CD4-positive, alpha-beta T cell treated with Interleukin-6 at 100 ng/mL for 8 hours (primary cell): ENCODE measurements at regions not wholly inside any gene's neighbourhood (a gene's known extent, or its start where the extent isn't known, plus 50 kb on each side); places are given as distances from the start of the nearest gene placed in this dataset.

Experiments used
- DNase-seq: peaks from one replicate; pipeline ENCODE4 v3.0.0-alpha.2; 2020; ENCODE audit warnings: mixed read lengths, low spot score

DNA sequence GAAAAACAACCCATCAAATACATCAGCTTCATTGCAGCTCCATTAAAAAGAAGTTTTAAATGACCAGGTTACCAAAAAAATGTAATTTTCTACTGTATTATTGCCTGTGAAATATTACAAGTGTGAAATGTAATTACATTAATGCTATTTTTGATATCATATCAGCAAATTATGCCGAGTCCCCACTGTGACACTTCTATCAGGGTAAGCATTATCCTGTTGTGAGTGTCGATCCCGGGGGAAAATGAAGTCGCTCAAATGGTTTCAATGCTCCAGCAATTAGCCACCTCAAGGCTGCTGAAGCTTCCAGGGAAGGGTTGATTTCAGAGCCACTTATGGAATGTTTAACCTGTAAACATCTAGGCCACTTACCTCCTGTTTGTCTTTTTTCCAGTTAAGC lies 70.4 kb downstream of the RCN1 start:
- DNase-seq: no peak

- DNase-seq: no peak
These were observed 71.5 kb downstream of the RCN1 start for GRCh38 chr11:32162351-32162750.

DNA sequence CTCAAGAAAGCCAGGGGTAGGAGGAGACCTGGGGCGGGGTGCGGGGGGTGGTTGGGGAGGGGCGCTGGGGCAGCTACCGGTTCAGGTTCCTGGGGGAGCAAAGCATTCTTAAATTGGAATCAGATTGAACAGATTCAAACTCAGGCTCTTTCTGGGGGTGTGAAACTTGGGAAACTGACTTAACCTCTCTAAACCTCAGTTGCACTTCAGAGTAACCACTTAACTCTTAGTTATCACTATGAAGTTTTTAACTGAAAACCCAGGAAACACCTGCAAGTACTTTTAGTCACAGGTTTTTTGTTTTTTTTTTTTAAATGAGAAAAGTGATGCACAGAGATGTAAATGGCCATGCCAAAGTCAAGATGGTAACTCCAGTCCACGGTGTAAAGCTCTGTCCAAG lies 72.0 kb downstream of the RCN1 start:
- no peak for DNase-seq

GRCh38 chr11:32163557-32163956 lies 72.7 kb downstream of the RCN1 start:
- DNase-seq: no peak

DNA sequence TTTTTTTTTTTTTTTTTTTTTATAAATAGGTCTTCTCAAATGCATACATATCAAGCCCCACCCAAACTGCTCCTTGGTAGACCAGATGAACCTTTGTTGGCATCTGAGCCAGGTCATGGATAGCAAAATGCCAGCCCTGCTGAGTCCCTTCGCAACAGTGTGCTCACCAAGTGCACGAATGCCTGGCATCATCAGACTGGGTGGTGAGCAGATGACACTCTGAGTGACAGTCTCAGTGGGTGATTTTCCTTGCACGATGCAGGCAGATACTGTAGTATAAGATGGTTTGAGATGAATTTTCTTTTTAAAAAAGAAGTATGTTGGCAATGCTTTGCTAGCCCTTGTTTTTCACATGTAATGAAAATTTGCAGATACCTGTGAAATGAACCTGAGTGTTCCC lies 74.0 kb downstream of the RCN1 start:
- no peak for DNase-seq

DNA sequence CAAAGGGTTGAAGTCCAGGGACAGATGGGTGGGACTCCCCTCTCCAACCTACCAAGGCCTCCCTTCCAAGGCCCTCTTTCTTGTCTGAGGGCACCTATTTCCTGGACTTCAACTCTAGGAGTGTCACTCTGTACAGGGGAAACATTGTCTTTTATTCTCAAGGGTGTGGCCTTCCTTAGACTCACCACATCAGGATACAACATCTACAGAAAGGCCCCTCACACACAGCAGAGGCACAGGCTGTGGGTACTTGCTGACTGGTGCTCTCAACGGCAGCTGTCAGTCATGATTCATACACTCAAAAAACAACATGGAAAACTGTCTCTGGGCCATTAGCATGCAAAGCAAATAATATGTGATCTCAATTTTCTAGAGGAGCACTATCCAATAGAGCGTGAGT lies 78.0 kb downstream of the RCN1 start:
- DNase-seq: no peak

DNA sequence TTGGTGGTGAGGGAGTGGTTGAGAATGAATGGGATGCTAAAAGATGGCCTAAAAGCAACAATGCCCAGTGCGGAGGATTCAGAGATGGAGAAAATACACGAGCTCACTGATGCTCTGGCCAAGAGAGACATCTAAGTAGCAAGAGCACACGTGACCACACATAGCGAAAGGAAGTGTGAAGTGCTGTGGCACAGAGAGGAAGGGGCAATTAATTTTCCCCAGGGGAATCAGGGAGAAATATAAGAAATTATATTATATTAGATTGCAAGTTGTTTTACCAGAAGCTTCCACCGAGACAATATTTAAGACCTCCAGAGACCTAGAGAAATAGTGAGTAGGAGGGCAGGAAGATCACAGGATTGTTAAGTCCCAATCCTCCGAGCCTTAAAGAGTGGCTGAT lies 80.6 kb downstream of the RCN1 start:
- DNase-seq: no peak

GRCh38 chr11:32172041-32172847 lies 81.4 kb downstream of the RCN1 start:
- DNase-seq: no peak

DNA sequence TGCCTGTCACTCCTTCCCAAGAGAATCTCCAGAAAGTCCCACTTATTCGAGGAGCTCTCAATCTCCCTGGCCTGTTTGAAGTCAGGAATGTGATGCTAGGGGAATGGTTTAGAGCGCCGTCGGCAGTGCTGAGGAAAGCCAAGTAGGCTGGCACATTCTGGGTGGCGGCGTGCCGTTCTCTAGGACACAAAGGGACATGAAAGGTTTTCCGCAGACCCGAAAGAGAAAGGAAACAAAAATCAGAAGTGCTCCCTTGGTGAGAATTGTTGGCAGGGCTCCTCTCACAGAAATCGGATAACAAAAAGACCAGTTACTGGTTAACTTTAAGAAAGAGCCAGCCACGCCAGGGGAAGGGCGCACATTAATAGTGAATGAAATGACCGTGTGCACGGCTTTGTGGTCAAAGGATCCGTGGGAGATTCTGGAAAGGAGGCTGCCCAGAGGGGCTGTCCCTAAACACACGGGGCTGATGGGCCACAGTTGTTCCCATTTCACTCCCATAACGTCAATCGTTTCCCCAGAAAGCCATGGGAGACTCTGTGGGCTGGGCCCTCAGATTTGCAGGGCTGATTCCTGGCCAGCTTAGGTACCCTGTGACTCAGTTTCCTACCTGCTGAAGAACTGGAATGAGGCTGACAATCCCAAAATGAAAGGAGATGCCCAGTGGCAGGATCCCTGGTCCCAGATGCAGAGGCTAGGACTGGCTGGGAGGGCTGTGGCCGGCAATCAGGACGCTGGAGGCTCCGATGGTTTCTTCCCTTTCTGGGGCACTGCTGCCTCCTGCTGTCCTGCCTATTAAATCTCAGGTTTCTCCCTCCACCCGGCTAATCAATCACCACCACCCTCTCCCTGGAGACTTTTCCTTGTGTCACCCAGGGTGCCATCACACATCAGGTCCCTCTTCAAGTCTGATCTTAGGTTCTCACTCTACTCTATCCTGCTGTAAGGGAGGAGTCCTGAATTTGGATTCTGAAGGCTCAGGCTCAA lies 82.3 kb downstream of the RCN1 start:
- DNase-seq: no peak

GRCh38 chr11:32173977-32174376 lies 83.1 kb downstream of the RCN1 start:
- no peak for DNase-seq

DNA sequence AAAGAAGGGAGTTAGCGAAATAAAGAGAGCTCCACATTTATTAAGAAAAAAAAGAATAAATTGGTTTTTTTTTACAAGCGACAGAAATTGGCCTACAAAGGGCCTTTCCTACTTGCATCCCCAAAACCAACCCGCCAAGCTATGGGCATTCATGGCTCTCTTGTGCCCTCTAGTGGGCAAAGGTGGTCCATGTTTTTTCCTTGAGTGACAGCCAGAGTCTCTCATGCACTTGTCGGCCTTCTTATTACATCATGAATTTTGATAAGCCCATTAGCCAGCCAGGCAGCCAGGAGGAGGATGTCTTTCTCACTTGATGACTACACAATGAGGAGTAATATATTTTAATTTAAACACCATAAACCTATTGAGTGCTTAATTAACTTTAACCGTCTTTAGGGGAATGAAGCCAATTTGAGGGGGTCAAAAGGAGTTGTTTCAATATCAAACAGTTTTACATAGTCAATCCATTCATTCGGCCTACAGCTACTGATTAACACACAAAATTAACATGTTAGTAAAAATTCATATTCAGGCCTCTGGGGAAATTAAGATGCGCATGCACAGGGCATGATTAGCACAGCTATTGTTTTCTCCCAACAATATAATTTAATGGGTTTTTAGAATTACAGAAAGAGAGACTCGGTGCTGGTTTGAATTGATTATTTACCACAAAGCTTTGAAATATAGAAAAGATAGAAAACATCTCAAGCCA lies 85.5 kb downstream of the RCN1 start:
- DNase-seq: peak; percentile 80

- DNase-seq: no peak
These were observed 87.8 kb downstream of the RCN1 start for GRCh38 chr11:32178692-32179091.

- no peak for DNase-seq
These were observed 92.6 kb downstream of the RCN1 start for GRCh38 chr11:32183512-32183911.

- DNase-seq: no peak
These were observed 93.3 kb downstream of the RCN1 start for GRCh38 chr11:32184041-32184722.

DNA sequence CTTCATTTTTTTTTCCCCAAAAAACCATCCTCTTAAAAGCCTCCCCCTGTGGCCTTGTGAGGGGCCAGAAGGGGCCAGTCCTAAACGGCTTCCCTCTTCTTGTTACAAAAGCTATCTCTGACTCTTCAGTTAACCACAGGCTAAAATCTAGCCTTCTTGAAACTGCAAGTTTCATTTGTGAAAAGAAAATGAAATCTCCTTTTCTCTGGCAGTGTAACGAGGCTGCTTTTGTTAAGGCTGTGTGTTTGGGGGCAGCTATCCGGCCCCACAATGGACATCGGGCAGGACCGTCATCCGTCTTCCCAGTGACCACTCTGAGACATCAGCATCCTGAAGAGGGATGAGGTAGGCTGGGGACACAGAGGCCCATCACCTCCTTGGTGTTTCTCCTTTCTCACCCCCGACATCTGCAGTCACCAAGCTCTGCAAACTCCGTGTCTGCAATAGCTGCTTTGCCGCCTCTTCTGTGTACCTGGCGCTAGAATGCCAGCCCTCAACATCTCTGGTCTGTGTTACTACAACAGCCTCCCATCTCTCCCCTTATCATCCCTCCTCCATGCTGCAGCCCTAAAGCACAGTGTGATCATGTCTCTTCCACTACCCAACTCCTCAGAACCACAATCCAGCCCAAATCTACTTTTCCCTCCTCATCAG lies 94.0 kb downstream of the RCN1 start:
- no peak for DNase-seq

DNA sequence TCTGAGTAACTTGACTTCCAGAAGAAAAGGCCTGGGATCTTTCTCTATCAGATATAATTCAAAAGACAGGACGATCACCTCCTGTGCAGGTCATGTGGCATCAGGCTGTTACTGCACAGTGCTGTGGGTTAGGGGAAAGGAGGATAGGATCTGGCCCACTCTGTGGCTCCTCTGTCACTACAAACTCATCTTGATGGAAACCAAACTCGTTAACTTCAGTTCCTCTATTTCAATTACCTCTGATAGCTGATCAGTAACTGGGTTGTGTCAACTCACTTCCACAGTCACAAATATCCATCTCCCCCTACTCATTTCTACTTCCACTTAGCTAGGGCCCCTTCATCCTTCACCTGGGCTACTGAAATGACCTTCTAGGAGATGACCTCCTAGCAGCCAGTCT lies 95.2 kb downstream of the RCN1 start:
- no peak for DNase-seq

DNA sequence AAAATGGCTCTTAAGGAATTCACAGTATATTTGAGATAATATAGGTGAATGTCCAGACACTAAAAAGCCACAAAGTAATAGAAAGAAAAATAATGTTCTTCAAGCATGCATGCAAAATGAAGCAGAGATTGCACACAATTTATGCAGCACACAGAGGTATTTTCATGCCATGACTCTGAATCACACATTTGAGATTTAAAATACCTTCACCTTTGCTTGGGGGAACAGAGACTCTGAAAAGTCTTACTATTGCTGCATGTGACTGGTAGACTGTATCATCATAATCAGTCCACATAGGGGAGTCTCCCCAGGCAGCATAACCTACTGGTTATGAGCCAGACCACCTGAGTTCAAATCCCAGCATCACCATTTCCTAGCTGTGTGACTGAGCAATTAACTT lies 96.2 kb downstream of the RCN1 start:
- DNase-seq: no peak

DNA sequence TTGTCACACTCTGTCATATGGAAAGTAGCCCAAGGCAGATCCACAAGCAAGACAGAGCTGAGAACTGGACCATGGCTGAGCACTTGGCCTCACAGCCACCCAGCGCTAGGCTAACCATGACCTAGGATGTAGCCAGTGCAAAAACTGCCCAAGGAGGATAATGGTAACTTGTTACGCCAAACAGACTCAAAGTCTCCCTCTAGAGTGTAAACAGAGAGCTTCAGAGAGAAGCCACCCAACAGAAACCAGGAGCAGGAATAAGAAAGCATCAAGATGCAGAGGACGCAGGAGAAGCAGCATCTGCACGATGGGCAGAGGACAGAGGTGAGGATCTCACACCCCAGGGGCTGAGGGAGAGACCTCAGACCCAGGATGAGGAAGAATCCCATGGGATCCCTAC lies 97.9 kb downstream of the RCN1 start:
- no peak for DNase-seq

DNA sequence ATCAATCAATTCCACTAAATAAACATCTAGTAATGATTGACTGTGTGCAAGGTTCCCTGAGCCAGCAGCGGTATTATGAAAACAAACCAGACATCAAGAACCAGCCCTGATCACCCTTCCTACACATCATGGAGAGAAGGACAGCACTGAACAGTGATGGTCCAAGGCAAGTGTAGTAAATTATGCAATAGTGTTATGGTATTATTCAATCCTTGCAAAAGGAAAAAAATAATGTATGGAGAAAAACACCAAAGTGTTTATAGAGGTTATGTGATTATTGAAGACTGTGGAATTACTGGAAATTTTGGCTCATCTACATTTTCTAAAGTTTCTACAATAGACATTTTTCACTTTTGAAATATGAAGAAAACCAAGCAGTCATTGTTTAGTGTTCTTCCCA lies 105.3 kb downstream of the RCN1 start:
- no peak for DNase-seq

GRCh38 chr11:32198053-32198452 lies 107.2 kb downstream of the RCN1 start:
- no peak for DNase-seq

- DNase-seq: no peak
These were observed 109.4 kb downstream of the RCN1 start for GRCh38 chr11:32200136-32200847.
